Ramos (cell line): ENCODE measurements at regions not wholly inside any gene's neighbourhood (a gene's known extent, or its start where the extent isn't known, plus 50 kb on each side); places are given as distances from the start of the nearest gene placed in this dataset.
"Not testable (repeated sequence)": the region's sequence is repeated elsewhere in the genome, so short reads cannot be mapped to it uniquely, and the experiment has no call there.

Source experiments
- in situ Hi-C: fragments of 300-500 bp; cut with MboI; formaldehyde crosslinking; loops from one replicate; pipeline ENCODE4 v1.14.3; 2022; ENCODE audit warnings: low sequenced_read_pairs; ENCODE audit not compliant: unreplicated experiment

- in situ Hi-C loops = loop anchor here (10.0 kb wide), 1 partner anchor 718 kb away; no protein-coding TSS in a partner anchor
Observed at GRCh38 chr3:153762411-153763235, 358.6 kb upstream of the ARHGEF26 start.

- in situ Hi-C loops = loop anchor here (10.0 kb wide), 1 partner anchor 723 kb away; no protein-coding TSS in a partner anchor
Observed at GRCh38 chr3:153767601-153768560, 353.3 kb upstream of the ARHGEF26 start.

- in situ Hi-C loops = loop anchor here (10.0 kb wide), 1 partner anchor 724 kb away; no protein-coding TSS in a partner anchor
Observed at GRCh38 chr3:153768561-153769469, 352.4 kb upstream of the ARHGEF26 start.

GRCh38 chr3:153783106-153783505, 338.1 kb upstream of the ARHGEF26 start:
- in situ Hi-C loops = no loop called here

GRCh38 chr3:153783741-153784480, 337.3 kb upstream of the ARHGEF26 start:
- in situ Hi-C loops = no loop called here

GRCh38 chr3:153785901-153786300, 335.3 kb upstream of the ARHGEF26 start:
- in situ Hi-C loops = no loop called here

- in situ Hi-C loops = no loop called here
Observed at GRCh38 chr3:153789380-153789779, 331.8 kb upstream of the ARHGEF26 start.

GRCh38 chr3:153797056-153797455, 324.1 kb upstream of the ARHGEF26 start:
- in situ Hi-C loops = not testable (repeated sequence)

GRCh38 chr3:153809097-153809496, 312.1 kb upstream of the ARHGEF26 start:
- in situ Hi-C loops = no loop called here

- in situ Hi-C loops = no loop called here
Observed at GRCh38 chr3:153818338-153818737, 302.9 kb upstream of the ARHGEF26 start.

GRCh38 chr3:153820035-153820434, 301.2 kb upstream of the ARHGEF26 start:
- in situ Hi-C loops = no loop called here

- in situ Hi-C loops = not testable (repeated sequence)
Observed at GRCh38 chr3:153828346-153828745, 292.8 kb upstream of the ARHGEF26 start.

GRCh38 chr3:153829606-153830170, 291.5 kb upstream of the ARHGEF26 start:
- in situ Hi-C loops = no loop called here

GRCh38 chr3:153830552-153830951, 290.6 kb upstream of the ARHGEF26 start:
- in situ Hi-C loops = no loop called here

- in situ Hi-C loops = no loop called here
Observed at GRCh38 chr3:153835540-153835939, 285.6 kb upstream of the ARHGEF26 start.

GRCh38 chr3:153840487-153840886, 280.7 kb upstream of the ARHGEF26 start:
- in situ Hi-C loops = no loop called here

- in situ Hi-C loops = no loop called here
Observed at GRCh38 chr3:153843994-153844393, 277.2 kb upstream of the ARHGEF26 start.

GRCh38 chr3:153845311-153845710, 275.9 kb upstream of the ARHGEF26 start:
- in situ Hi-C loops = no loop called here

- in situ Hi-C loops = no loop called here
Observed at GRCh38 chr3:153848702-153849101, 272.5 kb upstream of the ARHGEF26 start.
